Trophoblast cell (in vitro differentiated cells and primary cell): ENCODE measurements at regions not wholly inside any gene's neighbourhood (a gene's known extent, or its start where the extent isn't known, plus 50 kb on each side); places are given as distances from the start of the nearest gene placed in this dataset.

ENCODE experiments used
- DNase-seq, 2 donors: peaks; one replicate each; pipeline ENCODE4 v3.0.0-alpha.2; 2016
- H2AFZ ChIP-seq: 2 replicates; pipeline ENCODE4 v1.6.1; 2013; ENCODE audit warnings: low read length, moderate library complexity, mild to moderate bottlenecking; ENCODE audit not compliant: insufficient read depth, poor library complexity
- H2AK5ac ChIP-seq: 2 replicates; pipeline ENCODE4 v1.6.1; 2013; ENCODE audit warnings: mild to moderate bottlenecking, low read length
- H2BK120ac ChIP-seq: 2 replicates; pipeline ENCODE4 v1.6.1; 2013; ENCODE audit warnings: low read length, mild to moderate bottlenecking, moderate library complexity; ENCODE audit not compliant: insufficient read depth, poor library complexity
- H2BK12ac ChIP-seq: 2 replicates; pipeline ENCODE4 v1.6.1; 2013; ENCODE audit warnings: mild to moderate bottlenecking, low read length, moderate library complexity
- H2BK5ac ChIP-seq: 2 replicates; pipeline ENCODE4 v1.6.1; 2013; ENCODE audit warnings: low read length, low read depth, moderate library complexity, mild to moderate bottlenecking; ENCODE audit not compliant: poor library complexity
- H3K14ac ChIP-seq: 2 replicates; pipeline ENCODE4 v1.6.1; 2013; ENCODE audit warnings: mild to moderate bottlenecking, low read length
- H3K18ac ChIP-seq: 2 replicates; pipeline ENCODE4 v1.6.1; 2013; ENCODE audit warnings: mild to moderate bottlenecking, low read length
- H3K23ac ChIP-seq: 2 replicates; pipeline ENCODE4 v1.6.1; 2013; ENCODE audit warnings: low read length
- H3K27ac ChIP-seq: 2 replicates; pipeline ENCODE4 v1.5.1; 2013; ENCODE audit warnings: low read depth, mild to moderate bottlenecking, inconsistent platforms, low read length, moderate library complexity
- H3K27me3 ChIP-seq: 2 replicates; pipeline ENCODE4 v1.6.1; 2013; ENCODE audit warnings: inconsistent platforms, mild to moderate bottlenecking, low read length, moderate library complexity; ENCODE audit not compliant: insufficient read depth
- H3K36me3 ChIP-seq, 2 experiments: 1 replicate in 1 of 2; 2 replicates in 1 of 2; pipeline ENCODE4 v1.6.1; 2013; ENCODE audit warnings: low read length in 2 of 2, mild to moderate bottlenecking in 2 of 2, moderate library complexity in 1 of 2; ENCODE audit not compliant: insufficient read depth in 2 of 2, control insufficient read depth in 1 of 2
- H3K4ac ChIP-seq: 2 replicates; pipeline ENCODE4 v1.6.1; 2013; ENCODE audit warnings: low read depth, mild to moderate bottlenecking, low read length, moderate library complexity
- H3K4me1 ChIP-seq, 2 experiments: 1 replicate in 1 of 2; 2 replicates in 1 of 2; pipeline ENCODE4 v1.6.1; 2013; ENCODE audit warnings: low read length in 2 of 2, mild to moderate bottlenecking in 2 of 2, moderate library complexity in 1 of 2; ENCODE audit not compliant: insufficient read depth in 2 of 2, control insufficient read depth in 1 of 2
- H3K4me2 ChIP-seq: 2 replicates; pipeline ENCODE4 v1.6.1; 2013; ENCODE audit warnings: inconsistent platforms, mild to moderate bottlenecking, low read length, moderate library complexity
- H3K4me3 ChIP-seq: 2 replicates; pipeline ENCODE4 v1.5.1; 2013; ENCODE audit warnings: mild to moderate bottlenecking, low read depth, low read length, inconsistent platforms
- H3K79me1 ChIP-seq: one replicate; pipeline ENCODE4 v1.6.1; 2013; ENCODE audit warnings: low read length
- H3K79me2 ChIP-seq: 2 replicates; pipeline ENCODE4 v1.6.1; 2013; ENCODE audit warnings: low read length, mild to moderate bottlenecking; ENCODE audit not compliant: control insufficient read depth, insufficient read depth, poor library complexity
- H3K9ac ChIP-seq: 2 replicates; pipeline ENCODE4 v1.6.1; 2013; ENCODE audit warnings: mild to moderate bottlenecking, low read length
- H3K9me3 ChIP-seq: 2 replicates; pipeline ENCODE4 v1.6.1; 2013; ENCODE audit warnings: low read depth, mild to moderate bottlenecking, control low read depth, inconsistent platforms, low read length; ENCODE audit not compliant: insufficient read depth
- H4K12ac ChIP-seq: 2 replicates; pipeline ENCODE4 v1.6.1; 2013; ENCODE audit warnings: low read depth, mild to moderate bottlenecking, low read length, moderate library complexity
- H4K8ac ChIP-seq: 2 replicates; pipeline ENCODE4 v1.6.1; 2013; ENCODE audit warnings: low read depth, mild to moderate bottlenecking, low read length, moderate library complexity
- H4K91ac ChIP-seq: one replicate; pipeline ENCODE4 v1.6.1; 2013; ENCODE audit warnings: low read depth, mild to moderate bottlenecking, low read length, moderate library complexity
- WGBS: extraction: QIAGEN DNeasy Blood & Tissue Kit; methylation state at CpG from one replicate; pipeline ENCODE4 v1.1.7; 2013; ENCODE audit warnings: missing lambda C conversion rate; ENCODE audit not compliant: insufficient read length, insufficient coverage; ENCODE audit errors: extremely low coverage; 5-methylcytosine and 5-hydroxymethylcytosine counted together

DNA sequence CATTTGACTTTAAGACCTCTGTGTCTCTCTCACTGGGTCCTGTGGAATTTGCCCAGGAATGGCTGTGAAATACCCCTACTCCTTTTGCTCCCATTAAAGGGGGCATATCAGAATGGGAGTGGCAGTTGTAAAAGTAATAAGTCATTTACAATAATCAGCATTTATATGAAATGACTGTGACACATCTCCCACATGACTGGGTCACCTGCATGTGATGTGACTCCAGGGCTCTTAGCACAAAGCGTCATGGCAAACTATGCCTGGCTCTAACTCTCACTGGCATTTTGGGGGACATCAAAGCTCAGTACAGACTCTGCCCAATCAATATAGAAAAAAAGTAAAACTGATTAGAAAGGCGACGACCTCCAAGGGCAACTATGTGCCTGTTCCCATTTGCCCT lies 157.6 kb downstream of the RPS24 start:
- Histone ChIP-seq H3K9me3 (peaks cover 5% of the 10 kb centered on the region), H3K14ac (no peak overlapping the region), H2BK120ac (no peak overlapping the region), H3K27ac (no peak overlapping the region), H2BK5ac (no peak overlapping the region), H2AFZ (no peak overlapping the region), H2BK12ac (no peak overlapping the region), H3K36me3 (no peaks in the 10 kb centered on the region), H3K4ac (no peak overlapping the region), H3K79me2 (no peaks in the 10 kb centered on the region), H2AK5ac (no peak overlapping the region), H4K12ac (no peak overlapping the region), H3K23ac (no peak overlapping the region), H3K9ac (no peak overlapping the region), H3K4me1 (no peaks in the 10 kb centered on the region), H4K8ac (no peak overlapping the region), H3K4me2 (no peak overlapping the region), H3K79me1 (no peaks in the 10 kb centered on the region), H3K4me3 (no peak overlapping the region), H3K18ac (no peak overlapping the region), H3K27me3 (no peaks in the 10 kb centered on the region), H4K91ac (no peak overlapping the region)
- DNase-seq, result no peak
- no CpG with 5 or more reads among the region's 3 CpGs for WGBS

DNA sequence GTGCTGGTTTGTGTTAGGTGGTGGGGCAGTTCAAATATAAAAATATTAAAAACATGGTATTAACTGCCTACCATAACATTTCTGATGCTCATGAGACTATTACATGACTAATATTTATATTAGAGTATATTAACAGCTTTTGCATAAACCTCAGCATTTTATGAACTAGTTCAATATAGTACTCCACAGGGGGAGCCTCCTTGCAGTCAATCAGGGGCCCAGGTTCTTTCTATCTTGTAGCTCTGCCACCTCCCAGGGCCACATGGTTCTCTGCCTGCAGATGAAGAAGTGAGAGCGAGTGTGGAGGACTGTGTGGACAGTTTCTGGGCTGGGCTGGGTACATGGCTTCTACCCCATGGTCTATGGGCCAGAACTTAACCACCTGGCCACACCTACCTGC lies 159.5 kb downstream of the RPS24 start:
- Histone ChIP-seq H3K9ac (no peak overlapping the region), H3K4ac (no peak overlapping the region), H3K27me3 (no peaks in the 10 kb centered on the region), H2AK5ac (no peak overlapping the region), H3K18ac (no peak overlapping the region), H3K79me2 (no peaks in the 10 kb centered on the region), H4K91ac (no peak overlapping the region), H3K9me3 (peaks cover 5% of the 10 kb centered on the region), H4K12ac (no peak overlapping the region), H3K23ac (no peak overlapping the region), H3K79me1 (no peaks in the 10 kb centered on the region), H3K4me3 (no peak overlapping the region), H2BK5ac (no peak overlapping the region), H3K27ac (no peak overlapping the region), H2AFZ (no peak overlapping the region), H2BK12ac (no peak overlapping the region), H4K8ac (no peak overlapping the region), H3K4me2 (no peak overlapping the region), H3K14ac (no peak overlapping the region), H3K36me3 (no peaks in the 10 kb centered on the region), H2BK120ac (no peak overlapping the region), H3K4me1 (no peaks in the 10 kb centered on the region)
- no peak for DNase-seq
- no CpG with 5 or more reads among the region's 1 CpG for WGBS

DNA sequence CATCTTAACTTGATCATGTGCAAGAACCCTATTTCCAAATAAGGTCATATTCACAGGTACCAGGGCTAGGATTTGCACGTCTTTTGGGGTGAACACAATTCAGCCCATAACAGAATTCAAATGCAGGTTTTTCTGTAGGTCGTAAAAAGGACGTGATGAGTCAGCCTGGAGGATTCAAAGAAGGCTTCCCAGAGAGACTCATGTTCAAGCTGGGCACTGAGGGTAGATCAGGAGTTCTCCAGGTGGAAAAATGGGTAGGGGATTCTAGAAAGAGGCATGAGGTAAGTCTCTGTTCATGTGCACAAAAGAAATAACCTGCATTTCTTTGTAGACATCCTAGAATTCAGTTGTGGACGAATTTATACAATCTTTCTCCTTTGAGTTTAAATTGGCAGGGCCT lies 160.4 kb downstream of the RPS24 start:
- H2AK5ac ChIP-seq, result no peak overlapping the region
- no peak overlapping the region for H2AFZ ChIP-seq
- H3K27ac ChIP-seq, result no peak overlapping the region
- H4K8ac ChIP-seq, result no peak overlapping the region
- H3K79me2 ChIP-seq, result no peaks in the 10 kb centered on the region
- no peak overlapping the region for H2BK12ac ChIP-seq
- no peak overlapping the region for H3K18ac ChIP-seq
- no peak overlapping the region for H3K4me2 ChIP-seq
- no peak for DNase-seq
- H3K14ac ChIP-seq, result no peak overlapping the region
- H4K12ac ChIP-seq, result no peak overlapping the region
- no peaks in the 10 kb centered on the region for H3K27me3 ChIP-seq
- no peak overlapping the region for H4K91ac ChIP-seq
- H3K9me3 ChIP-seq, result peaks cover 5% of the 10 kb centered on the region
- no peak overlapping the region for H3K23ac ChIP-seq
- H3K9ac ChIP-seq, result no peak overlapping the region
- H3K4me1 ChIP-seq, result no peaks in the 10 kb centered on the region
- H3K79me1 ChIP-seq, result no peaks in the 10 kb centered on the region
- no CpG with 5 or more reads among the region's 4 CpGs for WGBS
- H2BK120ac ChIP-seq, result no peak overlapping the region
- H3K4me3 ChIP-seq, result no peak overlapping the region
- H2BK5ac ChIP-seq, result no peak overlapping the region
- no peak overlapping the region for H3K4ac ChIP-seq
- no peaks in the 10 kb centered on the region for H3K36me3 ChIP-seq

DNA sequence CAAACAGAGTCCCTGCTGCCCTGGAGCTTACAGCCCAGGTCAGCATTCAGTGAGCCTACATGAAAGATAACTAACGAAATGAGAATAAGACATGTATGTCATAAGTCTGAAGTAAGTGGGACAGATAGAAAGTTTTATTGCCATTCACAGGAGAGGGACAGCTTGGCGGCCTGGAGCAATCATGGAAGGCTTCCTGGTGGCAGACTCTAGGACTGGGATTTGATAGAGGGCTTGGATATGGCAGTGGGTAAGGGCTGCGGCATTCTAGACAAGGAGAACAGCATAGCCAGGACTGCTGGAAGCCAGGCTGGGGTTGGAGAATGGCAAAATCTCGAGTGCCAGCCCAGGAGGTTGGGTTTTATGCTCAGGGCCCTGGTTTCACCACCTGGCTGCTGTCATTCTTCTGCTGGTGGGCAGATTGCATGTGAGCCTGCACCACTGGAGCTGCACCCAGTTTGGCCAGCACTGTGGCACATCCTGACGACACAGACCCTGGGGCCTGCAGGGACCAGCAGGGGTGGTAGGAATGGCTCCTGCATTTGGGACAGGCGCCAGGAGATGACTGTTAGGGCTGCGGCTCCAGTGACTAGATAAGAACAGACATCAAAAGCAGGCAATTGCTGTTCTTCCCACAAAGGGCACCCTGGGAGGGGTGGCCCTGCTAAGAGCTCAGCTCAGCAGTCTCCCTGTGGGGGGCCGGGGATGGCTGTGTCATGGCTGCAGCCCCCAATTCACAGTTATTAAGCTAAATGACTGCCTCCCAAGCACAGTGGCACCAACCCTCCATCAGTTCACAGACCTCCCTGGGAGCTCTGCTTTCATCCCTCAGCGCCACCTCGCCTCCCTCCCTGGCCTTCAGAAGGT lies 161.1 kb downstream of the RPS24 start:
- no peak overlapping the region for H3K23ac ChIP-seq
- no peak overlapping the region for H3K4me3 ChIP-seq
- no peaks in the 10 kb centered on the region for H3K4me1 ChIP-seq
- no peak overlapping the region for H3K27ac ChIP-seq
- no peaks in the 10 kb centered on the region for H3K79me1 ChIP-seq
- no peak overlapping the region for H4K8ac ChIP-seq
- WGBS, result no CpG with 5 or more reads among the region's 10 CpGs
- H3K79me2 ChIP-seq, result no peaks in the 10 kb centered on the region
- no peak overlapping the region for H3K14ac ChIP-seq
- no peak overlapping the region for H3K9ac ChIP-seq
- H4K12ac ChIP-seq, result no peak overlapping the region
- H3K18ac ChIP-seq, result no peak overlapping the region
- no peaks in the 10 kb centered on the region for H3K27me3 ChIP-seq
- H3K9me3 ChIP-seq, result peaks cover 5% of the 10 kb centered on the region
- no peak overlapping the region for H2BK120ac ChIP-seq
- H2BK12ac ChIP-seq, result no peak overlapping the region
- no peak overlapping the region for H2BK5ac ChIP-seq
- H3K4me2 ChIP-seq, result no peak overlapping the region
- H2AFZ ChIP-seq, result no peak overlapping the region
- H2AK5ac ChIP-seq, result no peak overlapping the region
- no peaks in the 10 kb centered on the region for H3K36me3 ChIP-seq
- no peak for DNase-seq
- no peak overlapping the region for H3K4ac ChIP-seq
- H4K91ac ChIP-seq, result no peak overlapping the region
